ENCODE measurements at regions not wholly inside any gene's neighbourhood (a gene's known extent, or its start where the extent isn't known, plus 50 kb on each side); places are given as distances from the start of the nearest gene placed in this dataset.

GRCh38 chr13:81350056-81350455, 1009.1 kb upstream of the SPRY2 start:
- TF ChIP-seq POLR2AphosphoS5 (IDR thresholded peaks at IDR 0.05) (no peak), CTCF (IDR thresholded peaks at IDR 0.05) (no peak)

Data from gastroesophageal sphincter (tissue), 3 donors.